K562 (cell line): ENCODE measurements at regions not wholly inside any gene's neighbourhood (a gene's known extent, or its start where the extent isn't known, plus 50 kb on each side); places are given as distances from the start of the nearest gene placed in this dataset.
A peak's percentile ranks its signal among the peaks of the same experiment; 100 is the strongest.

ENCODE experiments used
- BDP1 ChIP-seq: IDR thresholded peaks from 3 replicates; pipeline ENCODE4 v1.6.1; 2011; ENCODE audit not compliant: insufficient read length, insufficient read depth
- CAMTA2 ChIP-seq: fragments of 250-450 bp; sonication (Bioruptor Pico); conservative IDR thresholded peaks from 2 replicates; pipeline ENCODE4 v1.5.1; 2022
- E2F8 ChIP-seq: fragments of 450-650 bp; IDR thresholded peaks from 2 replicates; pipeline ENCODE4 v1.7.1; 2018; ENCODE audit warnings: mild to moderate bottlenecking, low read depth; ENCODE audit not compliant: partially characterized antibody
- ETS2 ChIP-seq: IDR thresholded peaks from 2 replicates; pipeline ENCODE4 v1.6.1; 2016; ENCODE audit warnings: borderline replicate concordance, missing genetic modification characterization, mild to moderate bottlenecking, moderate library complexity, missing compliant biosample characterization; ENCODE audit not compliant: poor library complexity, severe bottlenecking
- GATA2 ChIP-seq: sonication (generic); formaldehyde crosslinking; IDR thresholded peaks from 2 replicates; pipeline ENCODE4 v1.4.0; 2020; ENCODE audit warnings: mild to moderate bottlenecking, missing genetic modification reagents
- HIVEP1 ChIP-seq: fragments of 250-450 bp; sonication (Bioruptor Pico); IDR thresholded peaks from 2 replicates; pipeline ENCODE4 v1.4.0; 2020; ENCODE audit warnings: mild to moderate bottlenecking
- MCM7 ChIP-seq, 2 experiments: fragments of 450-650 bp; IDR thresholded peaks; 2 replicates each; pipeline ENCODE4 v1.6.1; 2016 to 2018
- MXI1 ChIP-seq: IDR thresholded peaks from 2 replicates; pipeline ENCODE4 v1.6.1; 2011; ENCODE audit warnings: low read depth, mild to moderate bottlenecking, improper control_type of control experiment, low read length
- PHF8 ChIP-seq: fragments of 200-600 bp; sonication (generic); IDR thresholded peaks from 2 replicates; pipeline ENCODE4 v1.6.1; 2012; ENCODE audit warnings: mixed run types, mild to moderate bottlenecking, inconsistent platforms, low read length, moderate library complexity, borderline replicate concordance
- PRDM10 ChIP-seq: fragments of 450-650 bp; IDR thresholded peaks from 2 replicates; pipeline ENCODE4 v1.6.1; 2018; ENCODE audit not compliant: partially characterized antibody
- PREB ChIP-seq: sonication (generic); formaldehyde crosslinking; IDR thresholded peaks from 2 replicates; pipeline ENCODE4 v1.8.1; 2023; ENCODE audit warnings: mild to moderate bottlenecking, missing genetic modification reagents
- SFPQ ChIP-seq: fragments of 200-400 bp; formaldehyde crosslinking; IDR thresholded peaks from 2 replicates; pipeline ENCODE4 v1.6.1; 2017; ENCODE audit warnings: mild to moderate bottlenecking, low read depth, low read length, moderate library complexity
- SLC30A9 ChIP-seq: fragments of 250-450 bp; sonication (Bioruptor Pico); IDR thresholded peaks from 2 replicates; pipeline ENCODE4 v1.8.0; 2022; ENCODE audit warnings: mild to moderate bottlenecking, moderate library complexity
- TAF7 ChIP-seq: fragments of 450-650 bp; IDR thresholded peaks from 2 replicates; pipeline ENCODE4 v1.6.1; 2016; ENCODE audit warnings: missing genetic modification characterization, missing compliant biosample characterization
- TAL1 ChIP-seq: fragments of 450-650 bp; IDR thresholded peaks from 2 replicates; pipeline ENCODE4 v1.6.1; 2016; ENCODE audit warnings: mild to moderate bottlenecking
- TRIM28 ChIP-seq: fragments of 450-650 bp; IDR thresholded peaks from 2 replicates; pipeline ENCODE4 v1.6.1; 2017
- TSC22D4 ChIP-seq: fragments of 450-650 bp; IDR thresholded peaks from 2 replicates; pipeline ENCODE4 v1.6.1; 2016; ENCODE audit warnings: missing genetic modification characterization, missing biosample characterization, control low read depth
- ZNF12 ChIP-seq: sonication (generic); formaldehyde crosslinking; IDR thresholded peaks from 2 replicates; pipeline ENCODE4 v1.4.0; 2020; ENCODE audit warnings: mild to moderate bottlenecking, missing genetic modification reagents
- ZNF41 ChIP-seq: fragments of 250-450 bp; sonication (Bioruptor Pico); conservative IDR thresholded peaks from 2 replicates; pipeline ENCODE4 v1.4.0; 2020; ENCODE audit warnings: mild to moderate bottlenecking
- ZSCAN32 ChIP-seq: fragments of 450-650 bp; formaldehyde crosslinking; IDR thresholded peaks from 2 replicates; pipeline ENCODE4 v1.4.0; 2020; ENCODE audit warnings: mild to moderate bottlenecking, moderate library complexity

GRCh38 chr16:85535352-85536072, 77.6 kb upstream of the GSE1 start (continued):
- TF ChIP-seq SFPQ = no peak
- peak; percentile 67; the same call in 1 of the 2 replicates for TF ChIP-seq TRIM28
- peak; percentile 79 for TF ChIP-seq MXI1
- TF ChIP-seq TSC22D4 = no peak
- TF ChIP-seq ETS2 (tag) = no peak
- TF ChIP-seq GATA2 (CRISPR knock-in tag) = peak; percentile 100
- TF ChIP-seq PHF8 = peak; percentile 21; the same call in 1 of the 2 replicates
- no peak for TF ChIP-seq CAMTA2
- no peak for TF ChIP-seq ZNF12 (CRISPR knock-in tag)
- TF ChIP-seq PRDM10 = peak; percentile 20
- 0 out of 2 replicates have a peak, but pooled peaks have one; percentile 52 for TF ChIP-seq ZSCAN32
- no peak for TF ChIP-seq PREB (CRISPR knock-in tag)
- peak; percentile 60; the same call in 1 of the 2 replicates for TF ChIP-seq HIVEP1 (CRISPR knock-in tag)
- peak; percentile 99 for TF ChIP-seq TAL1
- no peak for TF ChIP-seq SLC30A9 (CRISPR knock-in tag)
- TF ChIP-seq E2F8 = peak; percentile 54
- TF ChIP-seq BDP1 = no peak
- no peak for TF ChIP-seq MCM7 (IDR thresholded peaks at IDR 0.05)
- peak; percentile 75 for TF ChIP-seq ZNF41
- peak; percentile 20 for TF ChIP-seq TAF7 (tag)
